ENCODE measurements at regions not wholly inside any gene's neighbourhood (a gene's known extent, or its start where the extent isn't known, plus 50 kb on each side); places are given as distances from the start of the nearest gene placed in this dataset.
"Not testable (repeated sequence)": the region's sequence is repeated elsewhere in the genome, so short reads cannot be mapped to it uniquely, and the experiment has no call there.

GRCh38 chr2:16240402-16240801 lies 300.1 kb downstream of the MYCN start:
- Histone ChIP-seq H3K27ac (no peak overlapping the region), H3K36me3 (no peaks in the 10 kb centered on the region), H3K4me1 (replicated peaks) (no peaks in the 10 kb centered on the region), H3K27me3 (replicated peaks; ENCODE audit: insufficient read depth) (no peaks in the 10 kb centered on the region), H3K9me3 (no peaks in the 10 kb centered on the region), H3K4me3 (no peak overlapping the region)
- intact Hi-C loops (cut with DNase I), result no loop called here
- DNase-seq (ENCODE audit: low spot score), result no peak
- WGBS, result 83% methylated on average over 3 of the region's 3 CpGs
- TF ChIP-seq POLR2A (IDR thresholded peaks at IDR 0.05) (no peak), POLR2AphosphoS5 (IDR thresholded peaks at IDR 0.05) (no peak), CTCF (IDR thresholded peaks at IDR 0.05) (no peak)

GRCh38 chr2:16239296-16239850 lies 299.0 kb downstream of the MYCN start:
- 81% methylated on average over 6 of the region's 6 CpGs for WGBS
- H3K4me1 ChIP-seq (replicated peaks), result no peaks in the 10 kb centered on the region
- no peak overlapping the region for H3K4me3 ChIP-seq
- H3K27me3 ChIP-seq (replicated peaks; ENCODE audit: insufficient read depth), result no peaks in the 10 kb centered on the region
- TF ChIP-seq POLR2A (IDR thresholded peaks at IDR 0.05), result no peak
- TF ChIP-seq POLR2AphosphoS5 (IDR thresholded peaks at IDR 0.05), result no peak
- no peak for TF ChIP-seq CTCF (IDR thresholded peaks at IDR 0.05)
- no peaks in the 10 kb centered on the region for H3K36me3 ChIP-seq
- no peak for DNase-seq (ENCODE audit: low spot score)
- H3K27ac ChIP-seq, result no peak overlapping the region
- intact Hi-C loops (cut with DNase I), result no loop called here
- H3K9me3 ChIP-seq, result no peaks in the 10 kb centered on the region

- H3K27me3 ChIP-seq (replicated peaks; ENCODE audit: insufficient read depth), result no peaks in the 10 kb centered on the region
- no peak overlapping the region for H3K4me3 ChIP-seq
- no peaks in the 10 kb centered on the region for H3K9me3 ChIP-seq
- H3K4me1 ChIP-seq (replicated peaks), result no peaks in the 10 kb centered on the region
- TF ChIP-seq POLR2A (IDR thresholded peaks at IDR 0.05) (no peak), POLR2AphosphoS5 (IDR thresholded peaks at IDR 0.05) (no peak), CTCF (IDR thresholded peaks at IDR 0.05) (no peak)
- no peak for DNase-seq (ENCODE audit: low spot score)
- H3K36me3 ChIP-seq, result no peaks in the 10 kb centered on the region
- intact Hi-C loops (cut with DNase I), result no loop called here
- H3K27ac ChIP-seq, result no peak overlapping the region
Observed at GRCh38 chr2:16238786-16239185, 298.4 kb downstream of the MYCN start.

- Histone ChIP-seq H3K4me3 (no peak overlapping the region), H3K4me1 (replicated peaks) (no peaks in the 10 kb centered on the region), H3K27ac (no peak overlapping the region), H3K36me3 (no peaks in the 10 kb centered on the region), H3K27me3 (replicated peaks; ENCODE audit: insufficient read depth) (no peaks in the 10 kb centered on the region), H3K9me3 (no peaks in the 10 kb centered on the region)
- no peak for DNase-seq (ENCODE audit: low spot score)
- TF ChIP-seq CTCF (IDR thresholded peaks at IDR 0.05), result no peak
- no peak for TF ChIP-seq POLR2AphosphoS5 (IDR thresholded peaks at IDR 0.05)
- no peak for TF ChIP-seq POLR2A (IDR thresholded peaks at IDR 0.05)
- WGBS, result 77% methylated on average over 10 of the region's 10 CpGs
- intact Hi-C loops (cut with DNase I), result no loop called here
Observed at GRCh38 chr2:16238001-16238761, 297.8 kb downstream of the MYCN start.

GRCh38 chr2:16235747-16236146 lies 295.4 kb downstream of the MYCN start:
- intact Hi-C loops (cut with DNase I), result no loop called here
- TF ChIP-seq POLR2AphosphoS5 (IDR thresholded peaks at IDR 0.05) (no peak), CTCF (IDR thresholded peaks at IDR 0.05) (no peak), POLR2A (IDR thresholded peaks at IDR 0.05) (no peak)
- no peak for DNase-seq (ENCODE audit: low spot score)
- Histone ChIP-seq H3K4me3 (no peak overlapping the region), H3K36me3 (no peaks in the 10 kb centered on the region), H3K27ac (no peak overlapping the region), H3K9me3 (no peaks in the 10 kb centered on the region), H3K27me3 (replicated peaks; ENCODE audit: insufficient read depth) (no peaks in the 10 kb centered on the region), H3K4me1 (replicated peaks) (no peaks in the 10 kb centered on the region)
- WGBS, result 71% methylated on average over 1 of the region's 1 CpG

- WGBS, result 95% methylated on average over 20 of the region's 20 CpGs
Observed at GRCh38 chr2:16235291-16235690, 294.9 kb downstream of the MYCN start.

More at GRCh38 chr2:16235291-16235690, 294.9 kb downstream of the MYCN start:
- H3K9me3 ChIP-seq; H3K4me1 ChIP-seq (replicated peaks); DNase-seq (ENCODE audit: low spot score); H3K4me3 ChIP-seq; H3K36me3 ChIP-seq; H3K27ac ChIP-seq; H3K27me3 ChIP-seq (replicated peaks; ENCODE audit: insufficient read depth); intact Hi-C loops (cut with DNase I): not testable (repeated sequence)
